ENCODE measurements at regions not wholly inside any gene's neighbourhood (a gene's known extent, or its start where the extent isn't known, plus 50 kb on each side); places are given as distances from the start of the nearest gene placed in this dataset.
"Not testable (repeated sequence)": the region's sequence is repeated elsewhere in the genome, so short reads cannot be mapped to it uniquely, and the experiment has no call there.

GRCh38 chr6:60767791-60768499 lies 1518.1 kb downstream of the KHDRBS2 start:
- TF ChIP-seq CTCF, EZH2phosphoT487 (IDR thresholded peaks at IDR 0.05): not testable (repeated sequence)

Measured in neural progenitor cell (in vitro differentiated cells).